Medulla oblongata (tissue), 1 donor: ENCODE measurements at regions not wholly inside any gene's neighbourhood (a gene's known extent, or its start where the extent isn't known, plus 50 kb on each side); places are given as distances from the start of the nearest gene placed in this dataset.
A peak's percentile ranks its signal among the peaks of the same experiment; 100 is the strongest.
"Not testable (repeated sequence)": the region's sequence is repeated elsewhere in the genome, so short reads cannot be mapped to it uniquely, and the experiment has no call there.

Source experiments
- DNase-seq: peaks from one replicate; pipeline ENCODE4 v3.0.0-alpha.2; 2015; ENCODE audit errors: extremely low spot score

GRCh38 chr3:191518861-191519260 is 57.9 kb downstream of the PYDC2 start:
- no peak for DNase-seq

- no peak for DNase-seq
Measured at GRCh38 chr3:191521055-191521454, 60.1 kb downstream of the PYDC2 start.

- no peak for DNase-seq
Measured at GRCh38 chr3:191523148-191523547, 62.2 kb downstream of the PYDC2 start.

GRCh38 chr3:191528589-191528988 is 67.6 kb downstream of the PYDC2 start:
- no peak for DNase-seq

GRCh38 chr3:191529992-191530391 is 69.0 kb downstream of the PYDC2 start:
- DNase-seq, result no peak

GRCh38 chr3:191531434-191531972 is 70.5 kb downstream of the PYDC2 start:
- no peak for DNase-seq

- DNase-seq, result no peak
Measured at GRCh38 chr3:191543018-191543417, 82.1 kb downstream of the PYDC2 start.

GRCh38 chr3:191543897-191544296 is 82.9 kb downstream of the PYDC2 start:
- no peak for DNase-seq

- no peak for DNase-seq
Measured at GRCh38 chr3:191549357-191549756, 88.4 kb downstream of the PYDC2 start.

GRCh38 chr3:191555037-191555436 is 94.1 kb downstream of the PYDC2 start:
- DNase-seq, result no peak

- no peak for DNase-seq
Measured at GRCh38 chr3:191557322-191557721, 96.4 kb downstream of the PYDC2 start.

GRCh38 chr3:191563722-191564121 is 102.8 kb downstream of the PYDC2 start:
- no peak for DNase-seq

- no peak for DNase-seq
Measured at GRCh38 chr3:191566469-191566868, 105.5 kb downstream of the PYDC2 start.

- no peak for DNase-seq
Measured at GRCh38 chr3:191568206-191568605, 107.2 kb downstream of the PYDC2 start.

GRCh38 chr3:191592105-191592504 is 131.1 kb downstream of the PYDC2 start:
- DNase-seq, result no peak

- no peak for DNase-seq
Measured at GRCh38 chr3:191593486-191593885, 132.5 kb downstream of the PYDC2 start.

GRCh38 chr3:191615511-191615910 is 154.5 kb downstream of the PYDC2 start:
- not testable (repeated sequence) for DNase-seq

- no peak for DNase-seq
Measured at GRCh38 chr3:191624299-191624698, 163.3 kb downstream of the PYDC2 start.

GRCh38 chr3:191627064-191627463 is 166.1 kb downstream of the PYDC2 start:
- peak; percentile 32 for DNase-seq

GRCh38 chr3:191628571-191628970 is 167.6 kb downstream of the PYDC2 start:
- DNase-seq, result no peak

GRCh38 chr3:191631496-191631895 is 170.5 kb downstream of the PYDC2 start:
- DNase-seq, result no peak

GRCh38 chr3:191634902-191635301 is 173.9 kb downstream of the PYDC2 start:
- no peak for DNase-seq

GRCh38 chr3:191637611-191638010 is 176.6 kb downstream of the PYDC2 start:
- no peak for DNase-seq

- no peak for DNase-seq
Measured at GRCh38 chr3:191641789-191642188, 180.8 kb downstream of the PYDC2 start.
